ENCODE measurements at regions not wholly inside any gene's neighbourhood (a gene's known extent, or its start where the extent isn't known, plus 50 kb on each side); places are given as distances from the start of the nearest gene placed in this dataset.

DNA sequence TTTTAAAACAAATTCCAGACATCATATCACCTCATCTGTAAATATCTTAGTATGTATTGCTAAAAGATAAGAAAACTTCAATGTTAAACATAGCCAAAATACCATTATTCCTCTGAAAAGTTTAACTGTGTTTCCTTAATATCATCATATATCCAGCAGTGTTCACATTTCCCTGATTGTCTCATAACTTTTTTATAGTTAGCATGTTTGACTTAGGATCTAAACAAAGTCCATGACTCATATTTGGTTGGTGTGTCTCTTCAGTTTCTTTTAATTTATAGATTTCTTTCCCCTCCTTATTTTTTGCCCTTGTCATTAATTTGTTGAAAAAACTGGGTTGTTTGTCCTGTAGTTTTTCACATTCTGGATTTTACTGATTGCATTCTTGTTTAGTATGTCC lies 163.0 kb downstream of the RPS12 start:
- DNase-seq = no peak

DNA sequence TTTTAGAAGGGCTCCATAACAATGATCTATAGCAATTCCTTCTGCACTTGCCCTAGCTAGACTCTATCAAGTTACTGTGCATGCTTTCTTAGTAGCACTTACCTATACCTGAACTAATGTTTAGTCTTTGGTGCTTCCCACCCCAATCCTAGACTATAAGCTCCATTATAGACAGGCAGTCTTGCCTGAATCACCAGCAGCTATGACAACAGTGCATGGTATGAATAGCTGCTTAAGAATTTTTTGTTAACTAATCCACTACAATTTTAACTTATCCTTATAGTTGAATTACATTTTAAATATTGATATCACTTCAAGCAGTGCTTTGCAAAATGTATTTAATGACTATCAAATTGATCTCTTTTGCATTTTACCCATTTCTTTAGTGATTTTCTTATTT lies 164.3 kb downstream of the RPS12 start:
- DNase-seq = no peak

DNA sequence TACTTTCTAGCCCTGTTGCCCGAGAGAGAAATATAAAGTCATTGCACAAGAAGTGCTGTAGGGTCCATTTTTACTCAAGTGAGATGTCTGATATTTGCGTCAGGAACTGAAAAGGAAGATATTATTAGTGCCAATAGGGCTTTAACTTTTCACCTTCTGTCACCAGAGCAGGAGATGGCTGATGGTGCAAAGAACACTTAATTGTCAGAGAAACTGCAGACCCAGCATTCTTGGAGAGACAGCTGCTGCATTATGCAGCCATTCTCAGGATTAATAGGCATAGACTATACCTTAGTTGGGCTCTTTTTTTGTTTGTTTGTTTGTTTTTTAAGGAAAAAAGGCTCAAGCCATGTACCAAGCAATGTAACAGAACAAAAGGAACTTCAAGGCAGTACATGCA lies 179.4 kb downstream of the RPS12 start:
- no peak for DNase-seq

DNA sequence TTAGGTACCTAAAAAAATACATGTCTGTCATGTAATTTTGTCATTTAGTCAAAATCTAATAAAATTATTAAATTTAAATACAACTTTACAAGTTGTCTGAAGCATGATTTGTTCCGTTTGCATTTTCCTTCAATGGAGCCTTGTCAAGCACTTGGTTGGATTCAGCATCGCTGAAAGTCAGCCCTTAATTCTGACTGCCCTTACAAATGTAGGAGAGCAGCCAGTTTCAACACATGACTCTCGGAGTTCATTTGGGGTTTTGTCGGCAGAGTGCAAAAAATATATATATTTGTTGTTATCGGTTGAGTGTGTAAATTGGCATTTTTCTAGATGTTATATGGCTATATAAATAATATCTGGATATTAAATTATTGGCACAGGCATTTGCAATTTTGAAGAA lies 180.6 kb downstream of the RPS12 start:
- no peak for DNase-seq

DNA sequence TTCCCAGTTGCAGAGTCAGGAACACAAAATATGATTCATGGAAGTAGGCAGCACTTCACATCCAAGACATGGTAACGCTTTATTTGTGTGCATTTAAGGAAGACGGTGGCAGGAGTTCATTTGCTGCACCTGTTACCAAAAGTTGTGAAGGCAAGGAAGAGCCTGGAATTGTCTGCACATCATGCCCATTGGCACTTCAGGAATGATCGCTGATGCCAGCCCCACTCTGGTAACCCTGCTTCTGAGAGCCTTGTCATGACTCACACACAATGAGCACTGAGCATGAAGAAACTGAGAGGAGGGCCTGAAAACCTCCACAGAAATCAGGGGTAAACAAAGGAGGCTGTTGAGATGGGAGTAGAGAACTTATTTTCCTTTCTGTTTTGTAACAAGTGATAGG lies 181.1 kb downstream of the RPS12 start:
- no peak for DNase-seq

DNA sequence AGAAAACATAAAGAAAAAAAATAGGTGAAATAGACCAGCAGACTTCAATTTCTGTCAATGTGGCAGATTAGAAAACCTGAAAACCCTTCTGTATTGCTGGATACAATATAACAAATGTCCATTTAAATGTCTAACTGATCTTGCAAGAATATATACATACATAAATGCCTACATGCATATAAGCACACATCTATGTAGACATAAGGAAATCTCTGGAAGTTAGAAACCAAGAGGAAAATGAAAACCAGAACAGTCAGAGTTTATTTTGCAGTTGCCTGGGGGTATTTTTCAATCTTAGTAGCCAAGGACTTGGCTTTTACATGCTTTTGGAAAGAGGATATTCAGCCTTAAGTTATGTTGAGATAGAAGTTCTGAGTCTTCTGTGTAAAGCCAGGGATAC lies 184.0 kb downstream of the RPS12 start:
- DNase-seq = no peak

DNA sequence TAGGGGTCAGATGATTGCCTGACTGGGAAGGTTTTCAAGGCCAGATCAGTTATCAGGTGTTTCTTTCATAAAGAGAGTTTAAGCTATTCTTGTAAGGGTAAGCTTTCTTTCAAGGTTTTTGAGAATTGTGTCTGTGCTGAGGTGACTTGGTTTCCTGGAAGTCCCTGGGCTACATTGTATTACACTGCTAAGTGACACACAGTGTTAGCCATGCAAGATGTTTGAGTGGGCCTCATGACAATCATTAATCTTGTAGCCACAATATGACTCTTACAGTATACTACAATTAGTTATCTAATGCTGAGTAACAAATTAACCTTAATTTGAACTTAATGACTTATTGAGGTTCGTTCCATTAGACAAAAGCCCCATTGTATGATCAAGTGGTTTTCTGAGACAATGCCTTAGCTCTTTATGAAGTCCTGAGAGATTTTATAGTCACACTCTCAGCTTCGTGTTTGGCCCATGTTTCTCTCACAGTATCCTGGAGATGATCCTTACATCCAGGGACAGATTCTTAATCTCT lies 186.7 kb downstream of the RPS12 start:
- DNase-seq = no peak

DNA sequence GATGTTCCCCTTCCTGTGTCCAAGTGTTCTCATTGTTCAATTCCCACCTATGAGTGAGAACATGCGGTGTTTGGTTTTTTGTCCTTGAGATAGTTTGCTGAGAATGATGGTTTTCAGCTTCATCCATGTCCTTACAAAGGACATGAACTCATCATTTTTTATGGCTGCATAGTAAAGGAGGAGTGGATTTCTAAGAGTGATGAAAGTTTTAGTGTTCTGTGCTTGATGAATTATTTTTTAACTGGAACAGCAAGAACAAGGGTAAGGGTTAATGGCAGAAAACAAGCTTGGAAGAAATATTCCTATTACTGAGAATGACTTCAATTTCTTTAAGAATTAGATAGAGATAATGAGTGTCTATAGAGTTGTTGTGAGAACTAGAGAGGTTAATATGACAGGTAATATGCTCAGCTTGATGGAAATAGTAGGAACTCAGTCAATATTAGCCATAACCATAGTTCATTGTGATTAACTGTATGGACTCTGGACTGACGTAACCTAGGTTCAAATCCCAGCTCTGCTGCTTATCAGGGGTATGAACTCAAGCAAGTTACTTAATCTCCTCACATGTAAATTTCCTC lies 190.0 kb downstream of the RPS12 start:
- no peak for DNase-seq

DNA sequence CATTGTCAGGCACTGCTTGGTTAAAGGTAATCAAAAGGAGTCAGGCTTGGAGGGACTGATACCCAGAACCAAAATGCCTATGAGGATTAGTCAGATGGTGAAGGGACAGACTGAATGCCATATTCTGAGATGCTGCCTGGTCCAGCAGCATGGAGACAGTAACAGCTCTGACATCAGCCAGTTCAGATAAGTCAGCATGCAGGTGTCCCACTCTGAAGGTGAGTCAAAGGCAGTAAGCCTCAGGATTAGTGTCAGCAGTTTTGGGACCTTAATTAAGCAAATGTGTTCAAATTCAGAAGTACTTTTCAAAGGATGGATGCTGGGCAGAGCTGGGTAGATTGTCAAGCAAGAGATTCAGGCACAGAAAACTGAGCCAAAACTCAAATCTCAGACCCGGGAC lies 198.4 kb downstream of the RPS12 start:
- no peak for DNase-seq

DNA sequence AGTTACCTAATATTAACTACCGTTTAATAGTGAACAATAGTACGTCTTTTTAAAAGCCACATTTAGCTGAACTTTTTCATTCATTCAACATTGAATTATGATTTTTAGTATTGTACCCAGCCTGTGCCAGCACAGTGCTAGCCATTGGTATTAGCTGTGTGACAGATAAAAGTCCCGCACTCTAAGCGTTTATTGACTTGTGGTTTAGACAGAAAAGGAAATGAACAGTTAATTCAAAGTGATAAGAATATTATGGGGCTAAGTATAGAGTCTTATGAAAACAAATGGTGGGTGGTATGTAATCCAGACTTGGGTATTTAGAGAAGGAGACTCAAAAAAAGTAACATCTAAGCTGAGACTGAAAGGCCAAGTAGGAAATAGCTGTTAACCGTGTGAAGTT lies 202.3 kb downstream of the RPS12 start:
- DNase-seq = no peak

DNA sequence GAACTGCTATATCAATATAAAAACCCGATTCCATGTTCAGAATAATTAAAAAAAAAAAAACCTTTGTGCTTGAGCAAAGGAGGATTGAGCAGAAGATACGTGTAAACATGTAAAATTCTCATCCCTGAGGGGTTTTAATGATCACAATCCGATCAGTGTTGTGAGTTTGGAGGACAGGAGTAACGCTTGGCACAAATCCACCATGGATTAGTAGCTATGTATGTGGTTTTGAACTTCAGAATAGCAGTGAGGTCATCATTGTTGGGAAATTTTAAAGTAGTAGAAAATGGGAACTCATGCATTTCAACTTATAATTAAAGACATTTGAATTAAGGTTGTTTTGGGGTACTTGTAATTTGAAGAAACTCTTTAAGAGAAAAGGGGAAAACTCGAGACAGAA lies 203.2 kb downstream of the RPS12 start:
- DNase-seq = no peak

DNA sequence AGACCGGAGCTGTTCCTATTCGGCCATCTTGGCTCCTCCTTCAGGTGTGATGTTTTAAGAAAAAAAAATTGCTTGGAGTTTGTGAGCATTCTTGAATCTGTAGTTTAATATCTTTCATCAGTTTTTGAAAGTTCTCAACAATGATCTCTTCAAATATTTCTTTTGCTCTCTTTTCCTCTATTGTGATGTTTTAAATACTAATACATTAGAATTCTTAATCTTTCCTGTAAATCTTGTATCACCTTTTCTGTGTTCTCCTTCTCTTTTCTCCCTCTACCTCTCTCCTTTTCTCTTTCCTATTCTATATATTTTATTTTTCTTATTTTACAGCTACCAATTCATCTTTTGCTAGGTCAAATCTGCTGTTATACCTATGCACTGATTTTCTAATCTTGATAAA lies 212.3 kb downstream of the RPS12 start:
- no peak for DNase-seq

DNA sequence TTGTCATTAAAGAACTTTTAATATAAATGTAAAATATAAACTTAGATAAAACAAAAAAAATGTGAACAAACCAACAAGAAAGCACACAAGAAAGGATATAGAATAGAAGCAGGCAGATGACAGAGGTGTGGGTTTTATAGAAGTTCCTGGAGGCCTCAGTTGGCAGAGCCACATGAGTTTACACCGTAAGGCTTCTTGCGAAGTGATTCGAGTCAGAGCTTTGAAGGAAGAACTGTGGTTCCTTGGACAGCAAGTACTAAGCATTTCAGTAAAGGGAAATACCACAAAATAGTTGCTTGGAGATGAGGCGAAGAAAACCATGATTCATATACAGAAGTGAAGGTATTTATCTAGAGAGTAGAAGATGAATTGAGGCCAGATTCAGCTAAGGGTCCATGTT lies 207.9 kb upstream of the EYA4 start:
- DNase-seq = no peak

DNA sequence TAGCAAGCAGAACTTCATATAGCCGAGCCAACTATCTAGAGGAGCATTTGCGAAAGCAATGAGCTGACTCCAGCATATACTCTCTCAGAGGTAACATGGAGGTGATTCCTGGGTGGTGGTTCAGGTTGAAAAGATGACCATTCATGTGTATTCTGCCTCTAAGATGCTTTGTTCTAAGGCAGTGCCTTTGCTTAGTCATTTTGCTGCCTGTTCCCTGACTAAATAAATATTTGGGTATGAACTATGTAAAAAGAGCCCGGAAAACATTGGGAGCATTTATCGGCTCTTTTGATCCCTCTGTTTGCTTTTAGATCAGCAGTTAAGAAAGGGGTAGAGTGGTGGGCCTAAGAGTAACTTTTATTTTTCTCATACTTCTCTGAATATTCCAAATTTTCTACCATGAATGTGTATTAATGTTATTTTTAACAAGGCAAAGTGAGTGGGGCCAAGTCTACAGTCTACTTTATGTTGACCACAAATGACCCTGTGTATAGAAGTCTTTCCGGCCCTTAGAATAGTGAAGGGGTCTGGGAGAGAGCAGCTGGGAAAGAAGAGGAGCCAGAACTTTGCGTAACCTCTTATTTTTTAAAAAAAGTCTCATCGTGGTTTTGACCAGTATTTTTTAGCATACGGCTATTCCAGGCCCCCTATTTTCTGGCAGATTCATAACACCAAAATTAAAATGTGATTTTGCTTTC lies 206.5 kb upstream of the EYA4 start:
- DNase-seq = no peak

DNA sequence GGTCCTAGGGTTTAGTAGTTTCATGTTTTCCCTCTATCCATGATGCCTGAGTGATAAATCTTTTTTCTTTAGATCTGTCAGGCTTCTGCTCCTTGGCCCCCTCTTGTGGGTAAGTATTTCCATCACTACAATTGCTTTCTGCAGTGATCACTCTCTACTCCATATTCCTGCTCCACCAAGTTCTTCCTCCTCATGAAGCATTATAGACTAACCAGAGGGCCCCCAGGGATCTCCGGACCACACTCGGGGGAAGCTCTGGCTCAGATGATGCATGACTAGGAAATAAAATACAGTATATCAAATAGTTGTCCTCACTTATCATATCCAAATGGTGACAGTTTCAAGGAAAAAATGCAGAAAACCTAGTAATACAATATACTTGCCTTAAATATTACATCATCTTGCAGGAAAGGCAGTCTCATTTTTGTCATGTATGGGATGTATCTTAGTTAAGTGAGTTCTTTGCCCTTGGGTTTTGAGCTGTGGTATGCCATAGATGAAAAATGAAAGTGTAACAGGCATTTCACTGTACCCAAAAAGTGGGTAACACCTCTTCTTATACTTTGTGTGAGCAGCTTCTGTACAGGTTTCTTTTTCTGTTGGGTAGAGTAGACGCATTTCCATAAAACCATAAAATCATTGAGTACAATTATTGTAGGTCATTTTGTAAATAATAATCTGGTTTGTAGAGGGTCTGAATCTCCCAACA lies 200.9 kb upstream of the EYA4 start:
- no peak for DNase-seq

DNA sequence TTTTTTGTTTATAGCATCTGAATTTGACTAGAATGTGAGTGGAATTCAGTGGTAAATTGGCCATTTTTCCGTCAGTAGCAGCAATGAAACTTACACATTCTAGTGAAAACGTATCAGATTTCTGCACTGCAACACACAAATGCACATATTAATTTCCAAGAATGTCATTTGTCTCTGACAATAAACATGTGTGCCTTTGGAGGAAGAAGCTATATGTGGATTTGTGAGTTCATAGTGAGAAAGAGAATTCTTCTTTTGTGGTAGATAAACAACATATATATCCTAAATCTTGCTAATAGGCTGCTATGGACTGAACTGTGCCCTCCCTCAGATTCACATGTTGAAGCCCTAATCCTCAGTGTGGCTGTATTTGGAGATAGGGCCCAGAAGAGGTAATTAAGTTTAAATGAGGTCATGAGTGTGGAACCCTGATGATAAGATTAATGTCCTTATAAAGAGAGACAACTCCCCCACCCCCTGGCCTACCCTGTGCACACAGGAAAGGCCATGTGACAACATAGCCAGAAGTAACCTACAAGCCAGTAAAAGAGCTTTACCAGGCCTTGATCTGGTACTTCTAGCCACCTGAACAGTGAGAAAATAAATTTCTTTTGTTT lies 200.2 kb upstream of the EYA4 start:
- DNase-seq = no peak

DNA sequence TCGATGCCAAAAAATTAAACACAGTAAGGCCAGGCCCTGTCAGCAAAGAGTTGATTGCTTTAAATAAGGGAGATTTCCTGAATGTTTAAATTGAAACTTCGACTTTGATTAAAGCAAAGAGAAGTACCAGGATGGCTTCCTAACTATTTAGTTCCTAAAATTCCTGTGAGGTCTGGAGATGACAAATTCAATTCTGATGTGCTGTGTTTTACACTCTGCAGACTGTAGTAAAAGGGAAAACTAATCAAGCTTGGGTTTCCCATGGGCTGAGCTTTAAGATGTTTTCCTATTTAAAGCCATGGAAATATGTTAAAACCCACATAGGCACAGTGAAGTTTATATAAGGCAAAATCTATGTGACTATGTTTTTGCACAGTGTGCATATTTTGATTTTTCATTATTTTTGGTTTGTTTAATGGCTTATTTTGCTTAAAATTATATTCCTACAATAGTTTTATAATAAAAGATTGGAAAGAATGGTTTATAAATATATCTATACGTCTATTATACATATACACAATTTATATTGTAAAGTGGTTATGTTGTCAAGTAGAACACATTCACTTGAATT lies 198.5 kb upstream of the EYA4 start:
- no peak for DNase-seq

DNA sequence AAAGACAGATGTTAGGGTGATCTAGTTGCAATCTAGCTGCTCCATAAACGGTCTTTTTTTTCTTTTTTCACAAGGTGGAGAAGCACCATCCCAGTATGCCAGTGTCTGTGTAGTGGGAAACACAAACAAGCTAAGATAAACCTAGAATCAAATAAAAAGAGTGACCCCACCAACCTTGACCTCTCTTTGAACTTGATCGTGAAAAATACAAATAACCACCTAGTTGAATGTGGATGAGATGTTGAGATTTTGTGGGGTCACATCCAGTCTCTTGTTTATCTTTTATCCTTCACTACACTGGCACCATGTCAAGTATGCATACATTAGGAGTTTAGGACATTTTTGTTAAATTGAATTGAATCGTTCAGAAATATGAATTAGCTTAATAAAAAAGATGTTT lies 194.6 kb upstream of the EYA4 start:
- DNase-seq = no peak

DNA sequence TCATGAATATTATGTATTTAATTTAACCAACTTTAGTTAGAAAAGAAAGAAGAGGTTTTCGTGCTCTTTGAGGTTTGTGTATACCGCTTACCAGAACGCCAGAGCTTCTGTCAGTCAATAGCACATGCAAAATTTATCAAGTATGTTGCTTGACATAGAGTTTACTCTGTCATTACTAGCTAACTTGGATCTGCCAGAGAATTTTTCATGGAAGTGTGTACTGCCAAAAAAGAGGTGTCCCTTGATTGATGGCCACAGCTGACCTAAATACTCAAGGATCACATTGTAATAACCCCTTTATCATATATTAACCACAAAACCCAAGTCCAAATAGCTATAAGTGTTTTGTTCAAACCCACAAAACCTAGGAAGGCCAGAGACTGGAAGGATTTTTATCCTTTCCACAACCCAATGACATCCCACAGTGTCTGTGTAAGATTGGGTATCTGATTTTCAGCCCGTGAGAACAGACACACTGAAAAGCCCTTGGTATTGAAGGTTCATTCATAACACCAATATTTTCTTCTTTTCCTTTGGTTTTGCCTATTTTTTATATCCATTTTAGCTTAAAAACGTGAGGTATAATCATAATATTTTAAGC lies 194.0 kb upstream of the EYA4 start:
- no peak for DNase-seq

DNA sequence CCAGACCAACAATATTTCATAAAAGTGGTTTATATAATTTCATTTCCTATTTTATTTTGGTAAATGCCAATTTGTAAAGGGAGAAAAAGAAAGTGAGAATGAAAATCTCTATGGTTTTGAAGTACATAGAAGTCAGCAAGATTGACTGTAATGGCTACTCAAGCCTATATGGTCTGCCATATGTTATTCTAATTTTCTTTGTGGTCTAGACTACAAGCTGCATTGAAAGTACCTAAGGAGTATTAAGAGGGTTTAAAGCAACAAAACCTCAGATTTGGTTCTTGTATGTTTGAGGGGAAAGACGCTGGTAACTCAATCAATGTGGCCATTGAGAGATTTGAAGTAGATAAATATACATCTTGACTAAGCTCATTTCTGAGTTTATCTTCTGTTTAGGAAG lies 193.5 kb upstream of the EYA4 start:
- DNase-seq = no peak

DNA sequence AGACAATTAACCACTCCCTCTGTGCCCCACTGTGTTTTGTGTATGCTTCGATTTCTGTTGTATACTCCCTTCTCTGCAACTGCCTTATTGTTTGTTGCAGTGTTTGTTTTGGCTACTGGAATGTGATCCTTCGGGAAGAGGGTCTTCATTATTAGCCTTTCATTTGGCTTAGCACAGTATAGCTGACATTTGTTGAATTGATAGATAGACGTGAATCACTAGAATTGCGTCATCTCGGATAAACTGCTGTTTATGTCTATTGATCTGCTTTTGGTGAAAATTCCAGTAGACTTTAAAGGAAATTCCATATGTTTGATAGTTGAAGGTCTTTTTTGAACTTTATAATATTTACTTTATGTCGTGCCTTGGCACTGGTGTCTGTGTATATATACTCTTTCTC lies 189.9 kb upstream of the EYA4 start:
- no peak for DNase-seq

DNA sequence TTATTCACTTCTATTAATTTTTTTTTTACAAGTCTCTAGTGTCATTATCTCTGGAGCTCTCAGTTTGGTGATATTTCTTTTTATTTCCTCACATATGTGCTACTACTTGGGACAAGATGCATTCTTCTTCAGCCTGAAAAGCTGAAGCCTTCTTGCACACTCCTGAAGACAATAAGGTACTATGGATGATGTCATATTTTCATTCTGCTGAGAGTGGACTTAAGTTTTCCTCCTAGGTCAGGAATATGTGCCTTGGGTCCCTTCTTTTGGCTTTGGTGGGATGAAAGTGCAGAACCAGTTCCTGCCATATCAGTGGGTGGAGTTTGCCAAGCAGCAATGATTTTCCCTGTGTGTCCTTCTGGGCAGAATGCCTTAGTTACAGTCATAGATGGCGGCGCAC lies 188.7 kb upstream of the EYA4 start:
- no peak for DNase-seq

DNA sequence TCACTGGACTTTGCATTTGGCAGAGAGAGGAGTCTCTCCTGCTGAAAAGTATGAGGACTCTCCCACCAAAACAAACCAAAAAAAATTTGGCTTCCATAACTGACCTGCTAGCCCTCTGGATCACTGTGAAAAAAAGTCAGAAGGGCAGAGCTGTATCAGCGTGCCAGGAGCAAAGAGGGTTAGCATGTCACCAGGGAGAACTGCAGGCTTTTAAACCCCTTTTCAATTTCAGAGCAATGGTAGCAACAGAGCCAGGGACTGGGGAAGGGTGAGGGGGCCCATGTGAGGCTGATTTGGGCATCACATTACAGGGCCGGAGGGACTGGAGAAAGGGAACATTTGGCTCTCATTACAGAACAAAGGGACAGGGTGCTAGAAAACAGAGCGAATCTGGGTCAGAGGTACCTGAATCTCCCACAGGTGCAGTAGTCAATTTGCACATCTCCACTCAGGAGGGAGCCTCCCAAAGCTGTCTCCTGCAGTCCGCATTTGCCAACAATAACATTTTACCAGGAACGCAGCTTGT lies 185.7 kb upstream of the EYA4 start:
- no peak for DNase-seq
